ENCODE measurements at regions not wholly inside any gene's neighbourhood (a gene's known extent, or its start where the extent isn't known, plus 50 kb on each side); places are given as distances from the start of the nearest gene placed in this dataset.

- TF ChIP-seq, protein P1, sequence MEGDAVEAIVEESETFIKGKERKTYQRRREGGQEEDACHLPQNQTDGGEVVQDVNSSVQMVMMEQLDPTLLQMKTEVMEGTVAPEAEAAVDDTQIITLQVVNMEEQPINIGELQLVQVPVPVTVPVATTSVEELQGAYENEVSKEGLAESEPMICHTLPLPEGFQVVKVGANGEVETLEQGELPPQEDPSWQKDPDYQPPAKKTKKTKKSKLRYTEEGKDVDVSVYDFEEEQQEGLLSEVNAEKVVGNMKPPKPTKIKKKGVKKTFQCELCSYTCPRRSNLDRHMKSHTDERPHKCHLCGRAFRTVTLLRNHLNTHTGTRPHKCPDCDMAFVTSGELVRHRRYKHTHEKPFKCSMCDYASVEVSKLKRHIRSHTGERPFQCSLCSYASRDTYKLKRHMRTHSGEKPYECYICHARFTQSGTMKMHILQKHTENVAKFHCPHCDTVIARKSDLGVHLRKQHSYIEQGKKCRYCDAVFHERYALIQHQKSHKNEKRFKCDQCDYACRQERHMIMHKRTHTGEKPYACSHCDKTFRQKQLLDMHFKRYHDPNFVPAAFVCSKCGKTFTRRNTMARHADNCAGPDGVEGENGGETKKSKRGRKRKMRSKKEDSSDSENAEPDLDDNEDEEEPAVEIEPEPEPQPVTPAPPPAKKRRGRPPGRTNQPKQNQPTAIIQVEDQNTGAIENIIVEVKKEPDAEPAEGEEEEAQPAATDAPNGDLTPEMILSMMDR (conservative IDR thresholded peaks at IDR 0.05; ENCODE audit: low read depth, low read length), result no peak
- no peaks in the 10 kb centered on the region for H3F3A ChIP-seq (ENCODE audit: low read length, unreplicated experiment)
- no peak overlapping the region for H3K4me2 ChIP-seq (ENCODE audit: low read length)
- DNase-seq, result no peak
- H3K9me3 ChIP-seq (ENCODE audit: low read length), result no peaks in the 10 kb centered on the region
- BruUV-seq (replicated peaks), result no TSS peak
- no peaks in the 10 kb centered on the region for H3K79me2 ChIP-seq (ENCODE audit: low read length)
- H3K9ac ChIP-seq (ENCODE audit: low read length), result no peak overlapping the region
- H3K27ac ChIP-seq (ENCODE audit: low read length), result no peak overlapping the region
- H2AFZ ChIP-seq (ENCODE audit: low read length), result no peak overlapping the region
- intact Hi-C loops (cut with micrococcal nuclease), result no loop called here
- no peaks in the 10 kb centered on the region for H3K4me1 ChIP-seq (ENCODE audit: insufficient read depth, low read length)
- H4K20me1 ChIP-seq (ENCODE audit: low read length), result no peaks in the 10 kb centered on the region
- H3K9me2 ChIP-seq (replicated peaks; ENCODE audit: low read length), result no peaks in the 10 kb centered on the region
- POLR2A ChIA-PET (ENCODE audit: unreplicated experiment), result no interaction called here
- H3K4me3 ChIP-seq (ENCODE audit: low read length), result no peak overlapping the region
- CTCF ChIA-PET, result no interaction called here
- no peaks in the 10 kb centered on the region for H3K36me3 ChIP-seq (ENCODE audit: low read depth, low read length)
- peaks cover 22% of the 10 kb centered on the region; the same call in 1 of the 2 replicates for H3K27me3 ChIP-seq (ENCODE audit: low read length)
- ATAC-seq, result no peak
Measured at GRCh38 chr4:17206829-17207801, 304.8 kb downstream of the QDPR start.

DNA sequence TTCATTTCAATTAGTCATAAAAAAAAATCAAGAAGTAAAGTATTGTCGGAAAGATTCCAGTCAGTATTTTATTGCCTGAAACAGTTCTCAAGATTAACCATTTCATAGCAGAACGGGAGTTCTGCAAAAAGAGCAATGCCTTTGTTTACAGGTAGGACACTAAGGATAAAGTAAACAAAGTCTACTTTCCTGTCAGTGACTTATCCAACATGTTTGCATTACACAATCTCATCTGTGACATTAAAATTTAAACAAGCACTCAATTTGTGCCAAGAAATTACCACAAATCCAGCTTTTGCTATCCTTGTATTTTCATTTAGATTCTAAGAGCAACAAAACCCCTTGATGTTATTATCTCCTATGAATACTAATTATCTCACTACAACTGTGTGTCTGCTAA is 306.5 kb upstream of the LDB2 start:
- Histone ChIP-seq H3K27ac (ENCODE audit: low read length) (no peak overlapping the region), H4K20me1 (ENCODE audit: low read length) (no peaks in the 10 kb centered on the region), H3K4me3 (ENCODE audit: low read length) (no peak overlapping the region), H3K36me3 (ENCODE audit: low read depth, low read length) (no peaks in the 10 kb centered on the region), H3K9me3 (ENCODE audit: low read length) (no peaks in the 10 kb centered on the region), H3F3A (ENCODE audit: low read length, unreplicated experiment) (no peaks in the 10 kb centered on the region), H3K4me2 (ENCODE audit: low read length) (no peak overlapping the region), H3K9ac (ENCODE audit: low read length) (no peak overlapping the region), H3K4me1 (ENCODE audit: insufficient read depth, low read length) (no peaks in the 10 kb centered on the region), H3K9me2 (replicated peaks; ENCODE audit: low read length) (no peaks in the 10 kb centered on the region), H3K27me3 (ENCODE audit: low read length) (peaks cover 22% of the 10 kb centered on the region; the same call in 1 of the 2 replicates), H2AFZ (ENCODE audit: low read length) (no peak overlapping the region), H3K79me2 (ENCODE audit: low read length) (no peaks in the 10 kb centered on the region)
- DNase-seq (no peak), ATAC-seq (no peak)
- TF ChIP-seq EZH2phosphoT487 (IDR thresholded peaks at IDR 0.05; ENCODE audit: borderline replicate concordance, low read length) (no peak), EZH2 (IDR thresholded peaks at IDR 0.05; ENCODE audit: low read length, unreplicated experiment) (no peak)
- TF ChIP-seq, protein P1 (conservative IDR thresholded peaks at IDR 0.05; ENCODE audit: low read depth, low read length), result no peak
- intact Hi-C loops (cut with micrococcal nuclease), result no loop called here
- no TSS peak for BruUV-seq (replicated peaks)
- POLR2A ChIA-PET (ENCODE audit: unreplicated experiment), result no interaction called here
- CTCF ChIA-PET, result no interaction called here

DNA sequence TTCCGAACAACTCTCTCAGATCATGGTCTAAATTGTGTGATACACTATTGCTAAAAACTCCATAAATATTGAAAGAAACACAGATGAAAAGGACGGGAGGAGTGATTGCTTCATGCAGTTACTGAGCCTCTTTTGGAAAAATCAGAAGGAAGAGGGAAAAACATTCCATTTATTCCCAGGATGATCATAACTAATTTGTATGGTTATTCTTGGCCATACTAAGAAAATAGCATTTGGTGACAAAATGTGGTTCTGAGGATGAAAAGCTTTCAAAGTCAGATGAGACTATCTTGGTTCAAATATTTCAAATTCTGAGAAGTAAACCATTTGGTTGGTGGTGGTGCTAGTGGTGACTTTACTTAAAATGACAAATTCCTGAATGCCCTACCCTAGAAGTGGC is 305.4 kb upstream of the LDB2 start:
- peaks cover 14% of the 10 kb centered on the region; the same call in 1 of the 2 replicates for H3K27me3 ChIP-seq (ENCODE audit: low read length)
- no peak for ATAC-seq
- H3K9me2 ChIP-seq (replicated peaks; ENCODE audit: low read length), result no peaks in the 10 kb centered on the region
- H3F3A ChIP-seq (ENCODE audit: low read length, unreplicated experiment), result no peaks in the 10 kb centered on the region
- H3K36me3 ChIP-seq (ENCODE audit: low read depth, low read length), result no peaks in the 10 kb centered on the region
- no peak overlapping the region for H3K9ac ChIP-seq (ENCODE audit: low read length)
- CTCF ChIA-PET, result no interaction called here
- intact Hi-C loops (cut with micrococcal nuclease), result no loop called here
- no TSS peak for BruUV-seq (replicated peaks)
- TF ChIP-seq EZH2phosphoT487 (IDR thresholded peaks at IDR 0.05; ENCODE audit: borderline replicate concordance, low read length), result no peak
- TF ChIP-seq EZH2 (IDR thresholded peaks at IDR 0.05; ENCODE audit: low read length, unreplicated experiment), result no peak
- TF ChIP-seq, protein P1 (conservative IDR thresholded peaks at IDR 0.05; ENCODE audit: low read depth, low read length), result no peak
- H3K4me2 ChIP-seq (ENCODE audit: low read length), result no peak overlapping the region
- no peaks in the 10 kb centered on the region for H3K4me1 ChIP-seq (ENCODE audit: insufficient read depth, low read length)
- H4K20me1 ChIP-seq (ENCODE audit: low read length), result no peaks in the 10 kb centered on the region
- H3K9me3 ChIP-seq (ENCODE audit: low read length), result no peaks in the 10 kb centered on the region
- H3K4me3 ChIP-seq (ENCODE audit: low read length), result no peak overlapping the region
- no peak overlapping the region for H2AFZ ChIP-seq (ENCODE audit: low read length)
- POLR2A ChIA-PET (ENCODE audit: unreplicated experiment), result no interaction called here
- H3K27ac ChIP-seq (ENCODE audit: low read length), result no peak overlapping the region
- no peak for DNase-seq
- no peaks in the 10 kb centered on the region for H3K79me2 ChIP-seq (ENCODE audit: low read length)
